A673 (cell line): ENCODE measurements at regions not wholly inside any gene's neighbourhood (a gene's known extent, or its start where the extent isn't known, plus 50 kb on each side); places are given as distances from the start of the nearest gene placed in this dataset.

Experiments
- CTCF ChIP-seq: fragments of 300-800, 200-600 bp; sonication (generic); conservative IDR thresholded peaks from 2 replicates; pipeline ENCODE4 v1.5.1; 2017; ENCODE audit warnings: low read depth, mild to moderate bottlenecking, antibody characterized with exemption, low read length, moderate library complexity, mixed read lengths
- EZH2 ChIP-seq: fragments of 200-600 bp; sonication (generic); IDR thresholded peaks from 2 replicates; pipeline ENCODE4 v1.6.1; 2017; ENCODE audit warnings: borderline replicate concordance, low read depth, mild to moderate bottlenecking, mixed read lengths, antibody characterized with exemption, low read length; ENCODE audit not compliant: poor library complexity, severe bottlenecking

- TF ChIP-seq CTCF (no peak), EZH2 (no peak)
Observed at GRCh38 chr16:47855431-47855830, 300.4 kb downstream of the ABCC12 start.
